Body of pancreas (tissue), 4 donors: ENCODE measurements at regions not wholly inside any gene's neighbourhood (a gene's known extent, or its start where the extent isn't known, plus 50 kb on each side); places are given as distances from the start of the nearest gene placed in this dataset.

Source experiments
- ATAC-seq: fragments of 150-250 bp; one replicate; pipeline ENCODE4 v1.9.1; 2016
- DNase-seq, 4 donors: peaks; one replicate each; pipeline ENCODE4 v3.0.0-alpha.2; 2019
- H3K27ac ChIP-seq, 4 donors: fragments of 200-600 bp; sonication (generic); 1 replicate in 3 of 4; 2 replicates in 1 of 4; pipeline versions ENCODE4 v1.5.1 to v1.6.1; 2016 to 2019; ENCODE audit warnings: mild to moderate bottlenecking in 1 of 4, mixed read lengths in 1 of 4, moderate library complexity in 1 of 4
- H3K27me3 ChIP-seq, 2 donors: fragments of 200-600 bp; sonication (generic); one replicate each; pipeline ENCODE4 v1.6.0; 2016; ENCODE audit warnings: mild to moderate bottlenecking in 1 of 2
- H3K36me3 ChIP-seq, 2 donors: fragments of 200-600 bp; sonication (generic); replicated peaks in 1 of 2; 2 replicates each; pipeline ENCODE4 v1.5.1; 2016; ENCODE audit warnings: low read depth in 2 of 2; ENCODE audit not compliant: insufficient read depth in 1 of 2
- H3K4me1 ChIP-seq: fragments of 200-600 bp; sonication (generic); one replicate; pipeline ENCODE4 v1.6.0; 2016
- H3K4me3 ChIP-seq, 2 donors: fragments of 200-600 bp; sonication (generic); 1 replicate in 1 of 2; 2 replicates in 1 of 2; pipeline ENCODE4 v1.5.1; 2016 to 2019
- H3K9me3 ChIP-seq, 3 donors: fragments of 200-600 bp; sonication (generic); 1 replicate in 2 of 3; 2 replicates in 1 of 3; pipeline ENCODE4 v1.5.1; 2016
- CTCF ChIP-seq, 7 experiments: fragments of 450-650 bp in 4 of 7; fragments of 200-600 bp in 3 of 7; sonication (generic) in 3 of 7; IDR thresholded peaks; one replicate each; pipeline ENCODE4 v1.5.1; 2016 to 2019; ENCODE audit warnings: antibody characterized with exemption in 7 of 7
- POLR2A ChIP-seq, 3 donors: fragments of 450-650 bp; IDR thresholded peaks; one replicate each; pipeline ENCODE4 v1.6.1; 2016; ENCODE audit warnings: antibody characterized with exemption in 3 of 3, mild to moderate bottlenecking in 2 of 3
- WGBS, 2 donors: methylation state at CpG; one replicate each; pipeline ENCODE4 v1.1.5; 2017; 5-methylcytosine and 5-hydroxymethylcytosine counted together
- intact Hi-C: fragments of 100-400 bp; cut with DNase I; formaldehyde crosslinking; loops from one replicate; pipeline ENCODE4 v1.15.1; 2023

- peaks cover 27% of the 10 kb centered on the region for H3K4me1 ChIP-seq
- TF ChIP-seq CTCF (IDR thresholded peaks at IDR 0.05) (no peak), POLR2A (IDR thresholded peaks at IDR 0.05) (no peak)
- no peaks in the 10 kb centered on the region for H3K36me3 ChIP-seq
- intact Hi-C loops = no loop called here
- no peak overlapping the region for H3K4me3 ChIP-seq
- no peaks in the 10 kb centered on the region for H3K9me3 ChIP-seq
- H3K27me3 ChIP-seq = no peaks in the 10 kb centered on the region
- H3K27ac ChIP-seq = no peak overlapping the region
- ATAC-seq = no peak
- DNase-seq = no peak
- WGBS, 2 donors = 85 to 91% methylated on average over 2 of the region's 2 CpGs
Observed at GRCh38 chr20:54710341-54710740, 234.9 kb downstream of the DOK5 start.

GRCh38 chr20:54708229-54708628, 232.8 kb downstream of the DOK5 start:
- no peaks in the 10 kb centered on the region for H3K36me3 ChIP-seq
- DNase-seq (no peak), ATAC-seq (no peak)
- intact Hi-C loops = no loop called here
- no peaks in the 10 kb centered on the region for H3K9me3 ChIP-seq
- no peaks in the 10 kb centered on the region for H3K27me3 ChIP-seq
- peaks cover 11% of the 10 kb centered on the region for H3K4me1 ChIP-seq
- H3K4me3 ChIP-seq = no peak overlapping the region
- TF ChIP-seq CTCF (IDR thresholded peaks at IDR 0.05) (no peak), POLR2A (IDR thresholded peaks at IDR 0.05) (no peak)
- no peak overlapping the region for H3K27ac ChIP-seq

GRCh38 chr20:54707801-54708200, 232.4 kb downstream of the DOK5 start:
- Histone ChIP-seq H3K27me3 (no peaks in the 10 kb centered on the region), H3K36me3 (no peaks in the 10 kb centered on the region), H3K9me3 (no peaks in the 10 kb centered on the region), H3K27ac (no peak overlapping the region), H3K4me3 (no peak overlapping the region), H3K4me1 (peaks cover 7% of the 10 kb centered on the region)
- intact Hi-C loops = no loop called here
- WGBS, 2 donors = 54 to 88% methylated on average over 1 of the region's 1 CpG
- TF ChIP-seq CTCF (IDR thresholded peaks at IDR 0.05) (no peak), POLR2A (IDR thresholded peaks at IDR 0.05) (no peak)
- DNase-seq = no peak
- no peak for ATAC-seq

GRCh38 chr20:54706581-54706980, 231.2 kb downstream of the DOK5 start:
- WGBS, 2 donors = 67 to 69% methylated on average over 4 of the region's 4 CpGs
- no peaks in the 10 kb centered on the region for H3K27me3 ChIP-seq
- no peaks in the 10 kb centered on the region for H3K4me1 ChIP-seq
- TF ChIP-seq POLR2A (IDR thresholded peaks at IDR 0.05) (no peak), CTCF (IDR thresholded peaks at IDR 0.05) (no peak)
- DNase-seq (no peak), ATAC-seq (no peak)
- intact Hi-C loops = no loop called here
- no peaks in the 10 kb centered on the region for H3K9me3 ChIP-seq
- no peaks in the 10 kb centered on the region for H3K36me3 ChIP-seq
- no peak overlapping the region for H3K4me3 ChIP-seq
- no peak overlapping the region for H3K27ac ChIP-seq

GRCh38 chr20:54704032-54704635, 228.7 kb downstream of the DOK5 start:
- Histone ChIP-seq H3K27ac (no peak overlapping the region), H3K27me3 (no peaks in the 10 kb centered on the region), H3K9me3 (no peaks in the 10 kb centered on the region), H3K4me3 (no peak overlapping the region), H3K36me3 (no peaks in the 10 kb centered on the region), H3K4me1 (no peaks in the 10 kb centered on the region)
- intact Hi-C loops = no loop called here
- DNase-seq (no peak), ATAC-seq (no peak)
- TF ChIP-seq CTCF (IDR thresholded peaks at IDR 0.05) (no peak), POLR2A (IDR thresholded peaks at IDR 0.05) (no peak)
- 85 to 91% methylated on average over 6 of the region's 6 CpGs for WGBS, 2 donors
